ENCODE measurements at regions not wholly inside any gene's neighbourhood (a gene's known extent, or its start where the extent isn't known, plus 50 kb on each side); places are given as distances from the start of the nearest gene placed in this dataset.

DNA sequence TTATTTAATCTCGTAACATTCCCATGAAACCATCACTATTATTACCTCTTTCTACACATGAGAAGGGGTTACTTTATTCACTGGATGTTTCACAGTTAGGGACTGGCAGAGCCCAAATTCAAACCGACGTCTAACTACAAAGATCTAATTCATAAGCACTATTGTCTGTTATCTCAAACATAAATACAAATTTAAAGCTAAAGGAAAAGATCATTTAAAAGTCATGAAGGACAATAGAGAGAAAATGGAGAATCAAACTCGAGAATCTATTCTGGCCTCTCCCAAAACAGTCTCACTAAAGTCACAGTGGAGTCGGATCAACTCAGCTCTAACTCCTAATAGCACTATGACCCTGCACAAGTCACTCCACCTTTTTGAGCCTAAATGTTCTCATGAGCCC is 287.7 kb downstream of the ZIC4 start:
- no peaks in the 10 kb centered on the region for H3K27me3 Mint-ChIP-seq (ENCODE audit: low read depth, unreplicated experiment)

DNA sequence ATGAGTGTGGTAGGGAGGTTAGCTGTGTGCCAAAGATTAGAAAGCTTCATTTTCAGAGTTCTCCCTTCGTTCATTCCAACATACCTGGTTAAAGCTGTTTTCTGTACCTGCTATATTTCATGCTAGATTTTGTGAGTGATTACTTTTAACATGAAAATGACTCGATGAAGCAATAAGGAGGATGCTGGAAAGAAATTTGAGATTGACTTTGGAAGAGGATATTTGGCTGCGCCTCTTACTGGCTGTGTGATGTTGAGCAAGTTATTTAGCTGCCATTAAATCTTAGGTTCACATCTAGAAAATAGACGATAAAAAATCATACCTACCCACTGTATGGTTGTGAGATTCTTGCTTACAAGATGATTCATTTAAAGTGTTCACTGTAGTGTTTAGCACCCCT is 288.7 kb downstream of the ZIC4 start:
- peaks cover 19% of the 10 kb centered on the region for H3K4me1 Mint-ChIP-seq (ENCODE audit: low read depth, unreplicated experiment)
- no peaks in the 10 kb centered on the region for H3K9me3 ChIP-seq (ENCODE audit: insufficient read depth, low read depth, low read length)
- no peaks in the 10 kb centered on the region for H3K27me3 Mint-ChIP-seq (ENCODE audit: low read depth, unreplicated experiment)
- H2AFZ ChIP-seq (ENCODE audit: low read depth, low read length), result no peak overlapping the region
- no peak overlapping the region for H3K4me3 ChIP-seq (ENCODE audit: insufficient read depth, low read depth, low read length)
- H3K27ac Mint-ChIP-seq (ENCODE audit: unreplicated experiment), result no peak overlapping the region
- no peaks in the 10 kb centered on the region for H3K36me3 Mint-ChIP-seq (ENCODE audit: low read depth, unreplicated experiment)
- no peaks in the 10 kb centered on the region for H3K9me3 Mint-ChIP-seq (ENCODE audit: unreplicated experiment)
- FAIRE-seq (no peak), DNase-seq (ENCODE audit: low read depth) (no peak)
- no peaks in the 10 kb centered on the region for H3K36me3 ChIP-seq (ENCODE audit: insufficient read depth, low read length)
- peaks cover 7% of the 10 kb centered on the region for H3K4me1 ChIP-seq (ENCODE audit: insufficient read depth, low read length)
- H4K20me1 ChIP-seq (ENCODE audit: insufficient read depth, low read length), result no peaks in the 10 kb centered on the region
- no peak overlapping the region for H3K4me2 ChIP-seq (ENCODE audit: low read length)
- no peak overlapping the region for H3K27ac ChIP-seq (ENCODE audit: low read depth, low read length)
- no peaks in the 10 kb centered on the region for H3K79me2 ChIP-seq (ENCODE audit: insufficient read depth, low read length)
- no peak for TF ChIP-seq EZH2 (IDR thresholded peaks at IDR 0.05; ENCODE audit: insufficient read depth, low read length)
- TF ChIP-seq, protein P1, sequence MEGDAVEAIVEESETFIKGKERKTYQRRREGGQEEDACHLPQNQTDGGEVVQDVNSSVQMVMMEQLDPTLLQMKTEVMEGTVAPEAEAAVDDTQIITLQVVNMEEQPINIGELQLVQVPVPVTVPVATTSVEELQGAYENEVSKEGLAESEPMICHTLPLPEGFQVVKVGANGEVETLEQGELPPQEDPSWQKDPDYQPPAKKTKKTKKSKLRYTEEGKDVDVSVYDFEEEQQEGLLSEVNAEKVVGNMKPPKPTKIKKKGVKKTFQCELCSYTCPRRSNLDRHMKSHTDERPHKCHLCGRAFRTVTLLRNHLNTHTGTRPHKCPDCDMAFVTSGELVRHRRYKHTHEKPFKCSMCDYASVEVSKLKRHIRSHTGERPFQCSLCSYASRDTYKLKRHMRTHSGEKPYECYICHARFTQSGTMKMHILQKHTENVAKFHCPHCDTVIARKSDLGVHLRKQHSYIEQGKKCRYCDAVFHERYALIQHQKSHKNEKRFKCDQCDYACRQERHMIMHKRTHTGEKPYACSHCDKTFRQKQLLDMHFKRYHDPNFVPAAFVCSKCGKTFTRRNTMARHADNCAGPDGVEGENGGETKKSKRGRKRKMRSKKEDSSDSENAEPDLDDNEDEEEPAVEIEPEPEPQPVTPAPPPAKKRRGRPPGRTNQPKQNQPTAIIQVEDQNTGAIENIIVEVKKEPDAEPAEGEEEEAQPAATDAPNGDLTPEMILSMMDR (IDR thresholded peaks at IDR 0.05; ENCODE audit: insufficient read depth, low read depth, low read length), result no peak
- H3K9ac ChIP-seq (ENCODE audit: low read length), result no peak overlapping the region
- H3K27me3 ChIP-seq (ENCODE audit: insufficient read depth, low read length), result no peaks in the 10 kb centered on the region
- H3K4me3 Mint-ChIP-seq (ENCODE audit: unreplicated experiment), result no peak overlapping the region

More for the DNA sequence above, 287.7 kb downstream of the ZIC4 start:
- Mint-ChIP-seq H3K36me3 (ENCODE audit: low read depth, unreplicated experiment) (no peaks in the 10 kb centered on the region), H3K4me1 (ENCODE audit: low read depth, unreplicated experiment) (peaks cover 13% of the 10 kb centered on the region), H3K4me3 (ENCODE audit: unreplicated experiment) (no peak overlapping the region), H3K27ac (ENCODE audit: unreplicated experiment) (no peak overlapping the region), H3K9me3 (ENCODE audit: unreplicated experiment) (no peaks in the 10 kb centered on the region)
- TF ChIP-seq, protein P1 (IDR thresholded peaks at IDR 0.05; ENCODE audit: insufficient read depth, low read depth, low read length), result no peak
- TF ChIP-seq EZH2 (IDR thresholded peaks at IDR 0.05; ENCODE audit: insufficient read depth, low read length), result no peak
- Histone ChIP-seq H3K79me2 (ENCODE audit: insufficient read depth, low read length) (no peaks in the 10 kb centered on the region), H4K20me1 (ENCODE audit: insufficient read depth, low read length) (no peaks in the 10 kb centered on the region), H3K9me3 (ENCODE audit: insufficient read depth, low read depth, low read length) (no peaks in the 10 kb centered on the region), H3K4me2 (ENCODE audit: low read length) (no peak overlapping the region), H2AFZ (ENCODE audit: low read depth, low read length) (no peak overlapping the region), H3K4me1 (ENCODE audit: insufficient read depth, low read length) (peaks cover 2% of the 10 kb centered on the region), H3K4me3 (ENCODE audit: insufficient read depth, low read depth, low read length) (no peak overlapping the region), H3K9ac (ENCODE audit: low read length) (no peak overlapping the region), H3K36me3 (ENCODE audit: insufficient read depth, low read length) (no peaks in the 10 kb centered on the region), H3K27ac (ENCODE audit: low read depth, low read length) (no peak overlapping the region), H3K27me3 (ENCODE audit: insufficient read depth, low read length) (no peaks in the 10 kb centered on the region)
- DNase-seq (ENCODE audit: low read depth) (no peak), FAIRE-seq (no peak)

DNA sequence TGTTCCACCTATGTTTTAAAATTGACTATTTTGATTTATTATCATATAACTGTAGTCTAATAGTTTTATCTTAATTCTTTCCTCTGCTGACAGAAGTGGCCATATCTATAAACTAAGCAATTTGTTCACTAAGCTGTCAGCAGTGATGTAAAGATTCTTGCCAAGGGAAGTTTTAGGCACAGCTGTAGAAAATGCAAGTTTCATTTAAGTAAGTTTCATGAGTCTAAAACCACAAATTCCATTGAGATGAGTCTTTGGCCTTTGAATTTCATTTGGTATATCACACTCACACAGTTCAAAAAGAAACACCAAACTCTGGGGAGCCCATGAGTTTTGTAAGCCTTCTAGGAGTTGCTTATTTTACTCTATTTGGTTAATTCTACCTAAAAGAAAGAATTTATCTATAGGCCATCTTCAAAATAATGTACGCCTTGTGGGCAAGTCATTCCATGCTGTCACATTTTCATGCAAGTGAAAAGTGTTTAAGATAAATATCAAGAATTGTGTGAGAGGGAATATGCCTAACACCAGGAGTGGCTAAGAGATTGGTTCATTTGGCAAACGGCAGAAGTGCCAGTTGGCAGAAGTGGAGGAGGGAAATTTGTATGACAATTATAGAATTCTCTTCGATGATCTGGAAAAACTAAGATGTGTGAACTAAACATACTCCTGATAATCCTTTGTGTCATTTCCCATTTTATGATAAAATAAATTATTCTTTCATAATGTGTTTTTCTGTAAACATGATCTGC is 292.9 kb downstream of the ZIC4 start:
- peak overlapping the region; percentile 57 for H3K4me2 ChIP-seq (ENCODE audit: low read length)
- H3K9me3 Mint-ChIP-seq (ENCODE audit: unreplicated experiment), result no peaks in the 10 kb centered on the region
- H3K4me1 Mint-ChIP-seq (ENCODE audit: low read depth, unreplicated experiment), result peaks cover 26% of the 10 kb centered on the region

More for the DNA sequence above, 292.9 kb downstream of the ZIC4 start:
- no peaks in the 10 kb centered on the region for H3K27me3 Mint-ChIP-seq (ENCODE audit: low read depth, unreplicated experiment)
- Histone ChIP-seq H3K27me3 (ENCODE audit: insufficient read depth, low read length) (no peaks in the 10 kb centered on the region), H3K27ac (ENCODE audit: low read depth, low read length) (peak overlapping the region; percentile 79), H3K9me3 (ENCODE audit: insufficient read depth, low read depth, low read length) (no peaks in the 10 kb centered on the region), H3K79me2 (ENCODE audit: insufficient read depth, low read length) (no peaks in the 10 kb centered on the region), H3K4me3 (ENCODE audit: insufficient read depth, low read depth, low read length) (no peak overlapping the region), H3K36me3 (ENCODE audit: insufficient read depth, low read length) (no peaks in the 10 kb centered on the region), H4K20me1 (ENCODE audit: insufficient read depth, low read length) (no peaks in the 10 kb centered on the region), H2AFZ (ENCODE audit: low read depth, low read length) (no peak overlapping the region), H3K9ac (ENCODE audit: low read length) (peak overlapping the region; percentile 32), H3K4me1 (ENCODE audit: insufficient read depth, low read length) (peaks cover 7% of the 10 kb centered on the region)
- FAIRE-seq (peak; percentile 98), DNase-seq (ENCODE audit: low read depth) (peak; percentile 97)
- H3K4me3 Mint-ChIP-seq (ENCODE audit: unreplicated experiment), result no peak overlapping the region
- H3K27ac Mint-ChIP-seq (ENCODE audit: unreplicated experiment), result peak overlapping the region; percentile 98
- TF ChIP-seq, protein P1 (IDR thresholded peaks at IDR 0.05; ENCODE audit: insufficient read depth, low read depth, low read length), result no peak
- TF ChIP-seq EZH2 (IDR thresholded peaks at IDR 0.05; ENCODE audit: insufficient read depth, low read length), result no peak
- no peaks in the 10 kb centered on the region for H3K36me3 Mint-ChIP-seq (ENCODE audit: low read depth, unreplicated experiment)
